ENCODE measurements at regions not wholly inside any gene's neighbourhood (a gene's known extent, or its start where the extent isn't known, plus 50 kb on each side); places are given as distances from the start of the nearest gene placed in this dataset.

- Mint-ChIP-seq H3K27ac (no peak overlapping the region), H3K4me1 (no peaks in the 10 kb centered on the region), H3K36me3 (no peaks in the 10 kb centered on the region), H3K4me3 (no peak overlapping the region), H3K27me3 (ENCODE audit: low read depth in 3 of 3) (peaks cover 0 to 1% (median 0%) of the 10 kb centered on the region in 3 donors), H3K9me3 (no peaks in the 10 kb centered on the region)
- DNase-seq, result no peak
Observed at GRCh38 chr13:103178986-103179943, 113.0 kb upstream of the SLC10A2 start.

GRCh38 chr13:103174966-103175365, 108.7 kb upstream of the SLC10A2 start:
- H3K27me3 Mint-ChIP-seq (ENCODE audit: low read depth in 3 of 3), result peaks cover 0 to 1% (median 0%) of the 10 kb centered on the region in 3 donors
- no peak for DNase-seq
- H3K4me3 Mint-ChIP-seq, result no peak overlapping the region

GRCh38 chr13:103168901-103169508, 102.8 kb upstream of the SLC10A2 start:
- no peaks in the 10 kb centered on the region for H3K36me3 Mint-ChIP-seq
- H3K27ac Mint-ChIP-seq, result no peak overlapping the region
- H3K4me3 Mint-ChIP-seq, result no peak overlapping the region
- H3K4me1 Mint-ChIP-seq, result no peaks in the 10 kb centered on the region
- H3K27me3 Mint-ChIP-seq (ENCODE audit: low read depth in 3 of 3), result peaks cover 0 to 2% (median 0%) of the 10 kb centered on the region in 3 donors
- peaks cover 0 to 9% (median 3%) of the 10 kb centered on the region in 6 donors for H3K9me3 Mint-ChIP-seq
- no peak for DNase-seq

More at GRCh38 chr13:103174966-103175365, 108.7 kb upstream of the SLC10A2 start:
- Mint-ChIP-seq H3K9me3 (peaks cover 0 to 7% (median 0%) of the 10 kb centered on the region in 6 donors), H3K36me3 (no peaks in the 10 kb centered on the region), H3K4me1 (no peaks in the 10 kb centered on the region), H3K27ac (no peak overlapping the region)

GRCh38 chr13:103164251-103164650, 98.0 kb upstream of the SLC10A2 start:
- Mint-ChIP-seq H3K4me3 (no peak overlapping the region), H3K27me3 (ENCODE audit: low read depth in 3 of 3) (peaks cover 0 to 1% (median 0%) of the 10 kb centered on the region in 3 donors), H3K27ac (no peak overlapping the region), H3K4me1 (no peaks in the 10 kb centered on the region), H3K36me3 (no peaks in the 10 kb centered on the region), H3K9me3 (peaks cover 0 to 9% (median 0%) of the 10 kb centered on the region in 6 donors)
- DNase-seq, result no peak

- peaks cover 0 to 2% (median 0%) of the 10 kb centered on the region in 6 donors for H3K9me3 Mint-ChIP-seq
- H3K4me1 Mint-ChIP-seq, result no peaks in the 10 kb centered on the region
- H3K27me3 Mint-ChIP-seq (ENCODE audit: low read depth in 3 of 3), result peaks cover 0 to 2% (median 1%) of the 10 kb centered on the region in 3 donors
- H3K27ac Mint-ChIP-seq, result no peak overlapping the region
- no peaks in the 10 kb centered on the region for H3K36me3 Mint-ChIP-seq
- H3K4me3 Mint-ChIP-seq, result no peak overlapping the region
- no peak for DNase-seq
Observed at GRCh38 chr13:103161476-103161875, 95.3 kb upstream of the SLC10A2 start.

GRCh38 chr13:103157434-103158145, 91.4 kb upstream of the SLC10A2 start:
- Mint-ChIP-seq H3K27me3 (ENCODE audit: low read depth in 3 of 3) (peaks cover 0 to 2% (median 1%) of the 10 kb centered on the region in 3 donors), H3K4me1 (no peaks in the 10 kb centered on the region), H3K9me3 (no peaks in the 10 kb centered on the region), H3K36me3 (no peaks in the 10 kb centered on the region), H3K4me3 (no peak overlapping the region), H3K27ac (no peak overlapping the region)
- no peak for DNase-seq

- Mint-ChIP-seq H3K4me1 (no peaks in the 10 kb centered on the region), H3K27ac (no peak overlapping the region), H3K36me3 (no peaks in the 10 kb centered on the region), H3K9me3 (no peaks in the 10 kb centered on the region), H3K27me3 (ENCODE audit: low read depth in 3 of 3) (peaks cover 0 to 2% (median 1%) of the 10 kb centered on the region in 3 donors), H3K4me3 (no peak overlapping the region)
- no peak for DNase-seq
Observed at GRCh38 chr13:103157016-103157415, 90.8 kb upstream of the SLC10A2 start.

- Mint-ChIP-seq H3K4me1 (no peaks in the 10 kb centered on the region), H3K27ac (no peak overlapping the region), H3K9me3 (no peaks in the 10 kb centered on the region), H3K4me3 (no peak overlapping the region), H3K36me3 (no peaks in the 10 kb centered on the region), H3K27me3 (ENCODE audit: low read depth in 3 of 3) (peaks cover 0 to 2% (median 0%) of the 10 kb centered on the region in 3 donors)
- no peak for DNase-seq
Observed at GRCh38 chr13:103156346-103156998, 90.3 kb upstream of the SLC10A2 start.

- Mint-ChIP-seq H3K27me3 (ENCODE audit: low read depth in 3 of 3) (peaks cover 0 to 2% (median 2%) of the 10 kb centered on the region in 3 donors), H3K36me3 (no peaks in the 10 kb centered on the region), H3K27ac (no peak overlapping the region), H3K4me3 (no peak overlapping the region), H3K9me3 (no peaks in the 10 kb centered on the region), H3K4me1 (no peaks in the 10 kb centered on the region)
- no peak for DNase-seq
Observed at GRCh38 chr13:103153466-103153865, 87.2 kb upstream of the SLC10A2 start.

GRCh38 chr13:103147961-103148360, 81.7 kb upstream of the SLC10A2 start:
- Mint-ChIP-seq H3K27me3 (ENCODE audit: low read depth in 3 of 3) (peaks cover 0 to 3% (median 2%) of the 10 kb centered on the region in 3 donors), H3K36me3 (no peaks in the 10 kb centered on the region), H3K9me3 (no peaks in the 10 kb centered on the region), H3K4me3 (no peak overlapping the region), H3K4me1 (no peaks in the 10 kb centered on the region), H3K27ac (no peak overlapping the region)
- DNase-seq, result no peak

- H3K4me1 Mint-ChIP-seq, result no peaks in the 10 kb centered on the region
- no peaks in the 10 kb centered on the region for H3K9me3 Mint-ChIP-seq
- H3K36me3 Mint-ChIP-seq, result no peaks in the 10 kb centered on the region
- peaks cover 0 to 4% (median 3%) of the 10 kb centered on the region in 3 donors for H3K27me3 Mint-ChIP-seq (ENCODE audit: low read depth in 3 of 3)
- no peak overlapping the region for H3K4me3 Mint-ChIP-seq
- no peak for DNase-seq
- H3K27ac Mint-ChIP-seq, result no peak overlapping the region
Observed at GRCh38 chr13:103145442-103145841, 79.2 kb upstream of the SLC10A2 start.

- Mint-ChIP-seq H3K27me3 (ENCODE audit: low read depth in 3 of 3) (peaks cover 0 to 6% (median 2%) of the 10 kb centered on the region in 3 donors), H3K4me3 (no peak overlapping the region), H3K36me3 (no peaks in the 10 kb centered on the region), H3K27ac (no peak overlapping the region), H3K4me1 (no peaks in the 10 kb centered on the region), H3K9me3 (peaks cover 0 to 2% (median under 1%) of the 10 kb centered on the region in 6 donors)
- DNase-seq, result no peak
Observed at GRCh38 chr13:103143432-103143831, 77.2 kb upstream of the SLC10A2 start.

- Mint-ChIP-seq H3K36me3 (no peaks in the 10 kb centered on the region), H3K9me3 (peaks cover 0 to 2% (median under 1%) of the 10 kb centered on the region in 6 donors), H3K4me1 (no peaks in the 10 kb centered on the region), H3K27me3 (ENCODE audit: low read depth in 3 of 3) (peaks cover 2 to 6% (median 3%) of the 10 kb centered on the region in 3 donors), H3K27ac (no peak overlapping the region), H3K4me3 (no peak overlapping the region)
- no peak for DNase-seq
Observed at GRCh38 chr13:103142151-103142550, 75.9 kb upstream of the SLC10A2 start.
